GM23338 (cell line): ENCODE measurements at regions not wholly inside any gene's neighbourhood (a gene's known extent, or its start where the extent isn't known, plus 50 kb on each side); places are given as distances from the start of the nearest gene placed in this dataset.

Experiments
- CTCF ChIP-seq, 2 experiments: fragments of 200-600 bp in 1 of 2; sonication (generic) in 1 of 2; conservative IDR thresholded peaks; 2 replicates each; pipeline versions ENCODE4 v1.5.1 to v1.6.1; 2016 to 2017; ENCODE audit warnings: antibody characterized with exemption in 2 of 2, low read depth in 2 of 2, mild to moderate bottlenecking in 2 of 2, moderate library complexity in 1 of 2
- TF ChIP-seq, protein P1 (sequence below): IDR thresholded peaks from one replicate; pipeline ENCODE4 v1.6.1; 2018; ENCODE audit warnings: antibody characterized with exemption; ENCODE audit not compliant: unreplicated experiment

GRCh38 chr16:27730661-27731210 is 180.8 kb downstream of the KATNIP start:
- no peak for TF ChIP-seq CTCF (conservative IDR thresholded peaks at IDR 0.05; ENCODE audit: low read depth in 2 of 2)
- TF ChIP-seq, protein P1, sequence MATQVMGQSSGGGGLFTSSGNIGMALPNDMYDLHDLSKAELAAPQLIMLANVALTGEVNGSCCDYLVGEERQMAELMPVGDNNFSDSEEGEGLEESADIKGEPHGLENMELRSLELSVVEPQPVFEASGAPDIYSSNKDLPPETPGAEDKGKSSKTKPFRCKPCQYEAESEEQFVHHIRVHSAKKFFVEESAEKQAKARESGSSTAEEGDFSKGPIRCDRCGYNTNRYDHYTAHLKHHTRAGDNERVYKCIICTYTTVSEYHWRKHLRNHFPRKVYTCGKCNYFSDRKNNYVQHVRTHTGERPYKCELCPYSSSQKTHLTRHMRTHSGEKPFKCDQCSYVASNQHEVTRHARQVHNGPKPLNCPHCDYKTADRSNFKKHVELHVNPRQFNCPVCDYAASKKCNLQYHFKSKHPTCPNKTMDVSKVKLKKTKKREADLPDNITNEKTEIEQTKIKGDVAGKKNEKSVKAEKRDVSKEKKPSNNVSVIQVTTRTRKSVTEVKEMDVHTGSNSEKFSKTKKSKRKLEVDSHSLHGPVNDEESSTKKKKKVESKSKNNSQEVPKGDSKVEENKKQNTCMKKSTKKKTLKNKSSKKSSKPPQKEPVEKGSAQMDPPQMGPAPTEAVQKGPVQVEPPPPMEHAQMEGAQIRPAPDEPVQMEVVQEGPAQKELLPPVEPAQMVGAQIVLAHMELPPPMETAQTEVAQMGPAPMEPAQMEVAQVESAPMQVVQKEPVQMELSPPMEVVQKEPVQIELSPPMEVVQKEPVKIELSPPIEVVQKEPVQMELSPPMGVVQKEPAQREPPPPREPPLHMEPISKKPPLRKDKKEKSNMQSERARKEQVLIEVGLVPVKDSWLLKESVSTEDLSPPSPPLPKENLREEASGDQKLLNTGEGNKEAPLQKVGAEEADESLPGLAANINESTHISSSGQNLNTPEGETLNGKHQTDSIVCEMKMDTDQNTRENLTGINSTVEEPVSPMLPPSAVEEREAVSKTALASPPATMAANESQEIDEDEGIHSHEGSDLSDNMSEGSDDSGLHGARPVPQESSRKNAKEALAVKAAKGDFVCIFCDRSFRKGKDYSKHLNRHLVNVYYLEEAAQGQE = no peak
